ENCODE measurements at regions not wholly inside any gene's neighbourhood (a gene's known extent, or its start where the extent isn't known, plus 50 kb on each side); places are given as distances from the start of the nearest gene placed in this dataset.

DNA sequence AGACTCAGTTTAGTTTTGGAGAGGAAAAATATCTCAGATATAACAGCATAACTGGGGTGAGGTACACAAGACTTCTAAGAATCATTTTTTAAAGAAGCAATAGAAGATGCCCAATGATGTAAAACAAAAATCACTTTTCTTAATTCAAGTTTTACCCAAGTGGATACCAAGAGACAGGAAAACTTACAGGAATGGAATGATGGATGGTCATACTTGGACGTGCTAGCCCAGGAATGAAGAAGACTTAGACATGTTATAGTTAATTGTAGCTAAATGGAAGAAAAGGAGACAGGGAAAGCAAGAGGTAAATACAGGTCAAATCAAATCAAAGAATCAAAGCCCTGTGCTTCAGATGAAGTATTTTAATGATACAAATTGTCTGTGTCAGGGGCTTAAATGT, 312.7 kb upstream of the KCNJ16 start:
- TF ChIP-seq, protein P1, sequence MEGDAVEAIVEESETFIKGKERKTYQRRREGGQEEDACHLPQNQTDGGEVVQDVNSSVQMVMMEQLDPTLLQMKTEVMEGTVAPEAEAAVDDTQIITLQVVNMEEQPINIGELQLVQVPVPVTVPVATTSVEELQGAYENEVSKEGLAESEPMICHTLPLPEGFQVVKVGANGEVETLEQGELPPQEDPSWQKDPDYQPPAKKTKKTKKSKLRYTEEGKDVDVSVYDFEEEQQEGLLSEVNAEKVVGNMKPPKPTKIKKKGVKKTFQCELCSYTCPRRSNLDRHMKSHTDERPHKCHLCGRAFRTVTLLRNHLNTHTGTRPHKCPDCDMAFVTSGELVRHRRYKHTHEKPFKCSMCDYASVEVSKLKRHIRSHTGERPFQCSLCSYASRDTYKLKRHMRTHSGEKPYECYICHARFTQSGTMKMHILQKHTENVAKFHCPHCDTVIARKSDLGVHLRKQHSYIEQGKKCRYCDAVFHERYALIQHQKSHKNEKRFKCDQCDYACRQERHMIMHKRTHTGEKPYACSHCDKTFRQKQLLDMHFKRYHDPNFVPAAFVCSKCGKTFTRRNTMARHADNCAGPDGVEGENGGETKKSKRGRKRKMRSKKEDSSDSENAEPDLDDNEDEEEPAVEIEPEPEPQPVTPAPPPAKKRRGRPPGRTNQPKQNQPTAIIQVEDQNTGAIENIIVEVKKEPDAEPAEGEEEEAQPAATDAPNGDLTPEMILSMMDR (conservative IDR thresholded peaks at IDR 0.05) = no peak
- DNase-seq (ENCODE audit: low read depth, low spot score) = no peak
- Mint-ChIP-seq H3K36me3 (ENCODE audit: low read depth) (no peaks in the 10 kb centered on the region), H3K9me3 (no peaks in the 10 kb centered on the region), H3K4me1 (peaks cover 8% of the 10 kb centered on the region), H3K27me3 (ENCODE audit: low read depth) (no peaks in the 10 kb centered on the region), H3K4me3 (no peak overlapping the region), H3K27ac (ENCODE audit: unreplicated experiment) (no peak overlapping the region)

DNA sequence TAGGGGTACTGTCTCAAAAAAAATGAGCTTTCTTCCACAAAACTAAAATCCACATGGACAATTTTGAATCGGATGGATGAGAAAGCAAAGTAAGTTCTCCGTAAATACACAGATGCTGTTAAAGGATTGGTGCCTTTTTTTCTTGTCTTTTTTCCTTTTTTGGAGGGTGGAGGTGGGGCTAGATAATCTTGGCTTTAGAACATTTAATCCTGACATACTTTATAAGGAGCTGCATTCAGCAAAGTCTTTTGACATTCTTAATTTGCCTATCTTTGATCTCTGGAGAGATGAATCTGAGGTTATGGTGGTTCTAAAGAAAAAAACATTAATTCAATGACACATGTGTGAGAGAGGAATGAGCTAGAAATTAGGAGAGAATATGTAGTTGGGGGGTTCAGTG, 312.3 kb upstream of the KCNJ16 start:
- Mint-ChIP-seq H3K27ac (ENCODE audit: unreplicated experiment) (no peak overlapping the region), H3K4me3 (no peak overlapping the region), H3K27me3 (ENCODE audit: low read depth) (no peaks in the 10 kb centered on the region), H3K9me3 (no peaks in the 10 kb centered on the region), H3K4me1 (peaks cover 8% of the 10 kb centered on the region), H3K36me3 (ENCODE audit: low read depth) (no peaks in the 10 kb centered on the region)
- no peak for DNase-seq (ENCODE audit: low read depth, low spot score)
- TF ChIP-seq, protein P1 (conservative IDR thresholded peaks at IDR 0.05) = no peak

- Mint-ChIP-seq H3K27me3 (ENCODE audit: low read depth) (no peaks in the 10 kb centered on the region), H3K36me3 (ENCODE audit: low read depth) (no peaks in the 10 kb centered on the region), H3K4me1 (peaks cover 8% of the 10 kb centered on the region), H3K9me3 (no peaks in the 10 kb centered on the region), H3K4me3 (no peak overlapping the region), H3K27ac (ENCODE audit: unreplicated experiment) (no peak overlapping the region)
- TF ChIP-seq, protein P1 (conservative IDR thresholded peaks at IDR 0.05) = no peak
- DNase-seq (ENCODE audit: low read depth, low spot score) = no peak
These were observed 311.5 kb upstream of the KCNJ16 start for GRCh38 chr17:69763503-69763902.

DNA sequence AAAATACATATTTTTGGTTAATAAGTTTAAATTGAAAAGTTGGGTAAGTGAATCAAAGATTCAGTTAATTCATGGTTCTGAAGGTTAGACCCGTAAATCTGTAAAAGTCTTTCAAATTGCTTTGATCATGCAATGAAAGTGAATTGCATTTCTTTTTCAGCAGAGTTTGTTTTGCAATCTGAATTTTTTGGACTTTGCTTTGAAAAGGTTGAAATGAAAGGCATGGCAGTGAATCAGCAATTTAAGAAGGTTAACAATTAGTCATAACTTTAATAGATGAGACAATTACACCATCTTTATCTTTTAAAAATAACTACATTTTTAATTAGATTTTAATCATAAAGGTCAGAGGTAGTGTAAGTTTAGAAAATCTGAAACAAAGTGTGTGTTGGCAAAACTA, 310.9 kb upstream of the KCNJ16 start:
- H3K4me3 Mint-ChIP-seq = no peak overlapping the region
- TF ChIP-seq, protein P1 (conservative IDR thresholded peaks at IDR 0.05) = no peak
- peaks cover 8% of the 10 kb centered on the region for H3K4me1 Mint-ChIP-seq
- H3K36me3 Mint-ChIP-seq (ENCODE audit: low read depth) = no peaks in the 10 kb centered on the region
- no peaks in the 10 kb centered on the region for H3K27me3 Mint-ChIP-seq (ENCODE audit: low read depth)
- no peak for DNase-seq (ENCODE audit: low read depth, low spot score)
- H3K27ac Mint-ChIP-seq (ENCODE audit: unreplicated experiment) = no peak overlapping the region
- peaks cover 2% of the 10 kb centered on the region for H3K9me3 Mint-ChIP-seq

GRCh38 chr17:69769050-69769449, 306.0 kb upstream of the KCNJ16 start:
- no peak for DNase-seq (ENCODE audit: low read depth, low spot score)
- Mint-ChIP-seq H3K4me3 (no peak overlapping the region), H3K36me3 (ENCODE audit: low read depth) (no peaks in the 10 kb centered on the region), H3K27me3 (ENCODE audit: low read depth) (no peaks in the 10 kb centered on the region), H3K27ac (ENCODE audit: unreplicated experiment) (no peak overlapping the region), H3K4me1 (no peaks in the 10 kb centered on the region), H3K9me3 (peaks cover 12% of the 10 kb centered on the region)
- TF ChIP-seq, protein P1 (conservative IDR thresholded peaks at IDR 0.05) = no peak

- TF ChIP-seq, protein P1 (conservative IDR thresholded peaks at IDR 0.05) = no peak
- Mint-ChIP-seq H3K36me3 (ENCODE audit: low read depth) (no peaks in the 10 kb centered on the region), H3K27ac (ENCODE audit: unreplicated experiment) (no peak overlapping the region), H3K27me3 (ENCODE audit: low read depth) (no peaks in the 10 kb centered on the region), H3K4me1 (no peaks in the 10 kb centered on the region), H3K4me3 (no peak overlapping the region), H3K9me3 (peaks cover 12% of the 10 kb centered on the region)
- no peak for DNase-seq (ENCODE audit: low read depth, low spot score)
These were observed 301.9 kb upstream of the KCNJ16 start for GRCh38 chr17:69773081-69773480.
